ENCODE measurements at regions not wholly inside any gene's neighbourhood (a gene's known extent, or its start where the extent isn't known, plus 50 kb on each side); places are given as distances from the start of the nearest gene placed in this dataset.

GRCh38 chr14:87847216-87847755 is 145.7 kb downstream of the GALC start:
- TF ChIP-seq CTCF (conservative IDR thresholded peaks at IDR 0.05; ENCODE audit: low read depth, low read length), result no peak
- TF ChIP-seq POLR2A (IDR thresholded peaks at IDR 0.05; ENCODE audit: low read depth, low read length), result no peak
- TF ChIP-seq SMC3 (IDR thresholded peaks at IDR 0.05; ENCODE audit: low read depth, low read length), result no peak
- no peak for TF ChIP-seq RCOR1 (IDR thresholded peaks at IDR 0.05; ENCODE audit: insufficient replicate concordance, low read length)
- no peak for TF ChIP-seq MAZ (IDR thresholded peaks at IDR 0.05; ENCODE audit: borderline replicate concordance, low read depth, low read length)
- no peak for TF ChIP-seq USF2 (IDR thresholded peaks at IDR 0.05; ENCODE audit: low read depth, low read length)
- no peak for TF ChIP-seq MAFK (IDR thresholded peaks at IDR 0.05; ENCODE audit: low read depth, low read length)
- no peak for TF ChIP-seq RAD21 (IDR thresholded peaks at IDR 0.05; ENCODE audit: low read length)

Data from IMR-90 (cell line).